ENCODE measurements at regions not wholly inside any gene's neighbourhood (a gene's known extent, or its start where the extent isn't known, plus 50 kb on each side); places are given as distances from the start of the nearest gene placed in this dataset.

DNA sequence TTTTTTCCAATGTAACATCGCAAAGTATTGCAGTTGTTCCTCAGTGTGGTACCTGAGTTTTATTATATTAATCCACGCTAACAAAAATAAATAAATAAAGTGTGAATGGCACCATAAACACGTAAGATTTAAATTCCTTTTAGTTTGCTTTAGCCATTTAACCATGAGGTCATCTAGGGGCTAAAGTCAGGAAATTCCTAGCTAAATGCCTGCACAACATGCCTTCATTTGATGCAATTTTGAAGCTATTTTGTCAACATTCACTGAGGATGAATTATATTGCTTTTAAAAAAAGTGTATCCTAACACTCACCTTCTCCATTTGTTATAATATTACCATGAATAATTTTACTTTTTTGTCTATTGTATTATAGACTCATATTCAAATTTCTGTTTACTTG is 714.4 kb downstream of the GATA3 start:
- TF ChIP-seq, protein P1, sequence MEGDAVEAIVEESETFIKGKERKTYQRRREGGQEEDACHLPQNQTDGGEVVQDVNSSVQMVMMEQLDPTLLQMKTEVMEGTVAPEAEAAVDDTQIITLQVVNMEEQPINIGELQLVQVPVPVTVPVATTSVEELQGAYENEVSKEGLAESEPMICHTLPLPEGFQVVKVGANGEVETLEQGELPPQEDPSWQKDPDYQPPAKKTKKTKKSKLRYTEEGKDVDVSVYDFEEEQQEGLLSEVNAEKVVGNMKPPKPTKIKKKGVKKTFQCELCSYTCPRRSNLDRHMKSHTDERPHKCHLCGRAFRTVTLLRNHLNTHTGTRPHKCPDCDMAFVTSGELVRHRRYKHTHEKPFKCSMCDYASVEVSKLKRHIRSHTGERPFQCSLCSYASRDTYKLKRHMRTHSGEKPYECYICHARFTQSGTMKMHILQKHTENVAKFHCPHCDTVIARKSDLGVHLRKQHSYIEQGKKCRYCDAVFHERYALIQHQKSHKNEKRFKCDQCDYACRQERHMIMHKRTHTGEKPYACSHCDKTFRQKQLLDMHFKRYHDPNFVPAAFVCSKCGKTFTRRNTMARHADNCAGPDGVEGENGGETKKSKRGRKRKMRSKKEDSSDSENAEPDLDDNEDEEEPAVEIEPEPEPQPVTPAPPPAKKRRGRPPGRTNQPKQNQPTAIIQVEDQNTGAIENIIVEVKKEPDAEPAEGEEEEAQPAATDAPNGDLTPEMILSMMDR (IDR thresholded peaks at IDR 0.05): no peak
- no peak for TF ChIP-seq POLR2A (IDR thresholded peaks at IDR 0.05)

All from thyroid gland (tissue), 4 donors.